NT2/D1 (cell line): ENCODE measurements at regions not wholly inside any gene's neighbourhood (a gene's known extent, or its start where the extent isn't known, plus 50 kb on each side); places are given as distances from the start of the nearest gene placed in this dataset.

Experiments
- SUZ12 ChIP-seq: IDR thresholded peaks from 2 replicates; pipeline ENCODE4 v1.6.1; 2011; ENCODE audit not compliant: insufficient read length, insufficient read depth; ENCODE audit errors: extremely low read depth
- YY1 ChIP-seq: IDR thresholded peaks from 2 replicates; pipeline ENCODE4 v1.6.1; 2011; ENCODE audit not compliant: insufficient read length, insufficient read depth
- ZNF274 ChIP-seq: IDR thresholded peaks from 2 replicates; pipeline ENCODE4 v1.6.1; 2011; ENCODE audit warnings: mild to moderate bottlenecking, low read depth, low read length

- TF ChIP-seq YY1 (no peak), SUZ12 (no peak), ZNF274 (no peak)
Measured at GRCh38 chr1:209341146-209341545, 242.4 kb upstream of the CAMK1G start.
